AG20443 (cell line): ENCODE measurements at regions not wholly inside any gene's neighbourhood (a gene's known extent, or its start where the extent isn't known, plus 50 kb on each side); places are given as distances from the start of the nearest gene placed in this dataset.

Experiments used
- DNase-seq: peaks from one replicate; pipeline ENCODE4 v3.0.0; 2012; ENCODE audit warnings: low spot score, mixed read lengths

DNA sequence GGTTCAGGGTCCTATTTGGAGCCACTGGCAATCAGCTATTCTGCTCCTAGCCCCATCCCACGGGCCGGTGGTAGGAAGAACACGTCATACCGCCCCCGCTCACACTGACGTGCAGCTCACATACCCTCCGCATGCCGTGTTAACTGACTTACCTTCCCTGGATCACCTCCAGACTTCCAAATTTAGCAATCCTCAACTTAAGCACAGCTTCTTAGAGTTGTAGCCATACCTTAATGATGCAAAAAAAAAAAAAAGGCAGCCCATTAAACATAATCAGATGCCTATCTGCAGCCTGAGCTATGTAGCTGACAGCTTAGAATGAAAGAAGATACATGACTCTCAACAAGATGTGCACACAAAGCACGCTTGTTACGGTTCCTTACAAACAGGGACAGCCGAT lies 93.0 kb downstream of the IRX2 start:
- no peak for DNase-seq

DNA sequence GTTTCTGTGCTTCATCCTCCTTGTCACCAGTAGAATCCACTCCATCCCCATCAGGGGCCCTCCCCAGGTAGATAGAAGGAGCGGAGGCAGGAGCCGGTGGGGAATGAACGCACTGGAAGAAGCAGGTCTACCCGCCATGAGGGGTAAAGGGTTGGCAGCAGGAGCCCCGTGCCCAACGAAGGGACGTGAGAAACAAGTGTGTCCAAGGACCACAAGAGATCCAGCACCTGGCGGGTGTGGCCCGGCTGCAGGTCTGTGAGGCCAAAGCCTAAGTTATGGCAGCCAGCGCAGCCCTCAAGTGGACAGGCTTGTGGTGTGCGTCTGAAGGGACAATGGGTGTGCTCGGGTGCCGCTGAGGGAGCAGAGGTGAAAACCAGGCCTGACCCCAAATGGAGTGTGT lies 94.3 kb downstream of the IRX2 start:
- no peak for DNase-seq

DNA sequence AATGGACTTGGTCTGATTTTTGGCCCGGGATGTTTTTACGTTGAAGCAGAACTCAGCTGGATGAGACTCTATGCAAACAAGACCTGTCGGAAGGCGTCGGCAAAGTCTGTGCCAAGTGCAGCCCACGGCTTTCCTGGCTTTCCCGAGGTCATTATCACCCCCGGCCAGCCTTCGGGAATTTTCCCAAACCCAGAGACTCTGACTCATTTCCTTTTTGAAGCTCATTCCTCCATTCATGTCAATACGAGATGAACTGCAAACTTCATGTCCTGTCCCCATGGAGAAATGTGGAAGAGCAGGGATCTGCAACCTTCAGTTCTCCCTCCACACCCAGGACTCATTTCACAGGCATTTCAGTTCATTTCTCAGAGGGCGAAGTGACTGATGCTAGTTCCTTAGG lies 95.3 kb downstream of the IRX2 start:
- no peak for DNase-seq

GRCh38 chr5:2653991-2654390 lies 97.5 kb downstream of the IRX2 start:
- no peak for DNase-seq

GRCh38 chr5:2651116-2651515 lies 100.4 kb downstream of the IRX2 start:
- DNase-seq = no peak

GRCh38 chr5:2642684-2643345 lies 108.7 kb downstream of the IRX2 start:
- DNase-seq = no peak

DNA sequence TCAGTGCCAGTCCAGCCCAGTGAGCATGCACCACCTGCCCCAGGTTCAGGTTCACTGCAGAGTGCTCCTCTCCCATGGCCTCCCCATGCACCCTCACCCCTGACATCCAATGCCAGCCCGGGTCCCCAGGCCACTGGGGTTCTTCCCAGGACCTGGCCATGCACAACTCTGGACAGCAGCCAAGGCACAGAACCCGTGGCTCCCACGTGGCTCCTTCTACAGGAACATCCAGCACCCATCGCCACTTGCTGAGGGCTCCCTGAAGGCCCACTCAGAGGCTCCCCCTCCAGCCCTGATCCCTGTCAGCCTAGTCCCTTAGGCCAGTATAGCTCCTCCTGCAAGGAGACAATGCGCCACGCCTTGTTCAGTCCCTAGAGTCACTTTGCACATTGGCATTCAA lies 110.8 kb downstream of the IRX2 start:
- DNase-seq = no peak

GRCh38 chr5:2639425-2639824 lies 112.1 kb downstream of the IRX2 start:
- DNase-seq = no peak

DNA sequence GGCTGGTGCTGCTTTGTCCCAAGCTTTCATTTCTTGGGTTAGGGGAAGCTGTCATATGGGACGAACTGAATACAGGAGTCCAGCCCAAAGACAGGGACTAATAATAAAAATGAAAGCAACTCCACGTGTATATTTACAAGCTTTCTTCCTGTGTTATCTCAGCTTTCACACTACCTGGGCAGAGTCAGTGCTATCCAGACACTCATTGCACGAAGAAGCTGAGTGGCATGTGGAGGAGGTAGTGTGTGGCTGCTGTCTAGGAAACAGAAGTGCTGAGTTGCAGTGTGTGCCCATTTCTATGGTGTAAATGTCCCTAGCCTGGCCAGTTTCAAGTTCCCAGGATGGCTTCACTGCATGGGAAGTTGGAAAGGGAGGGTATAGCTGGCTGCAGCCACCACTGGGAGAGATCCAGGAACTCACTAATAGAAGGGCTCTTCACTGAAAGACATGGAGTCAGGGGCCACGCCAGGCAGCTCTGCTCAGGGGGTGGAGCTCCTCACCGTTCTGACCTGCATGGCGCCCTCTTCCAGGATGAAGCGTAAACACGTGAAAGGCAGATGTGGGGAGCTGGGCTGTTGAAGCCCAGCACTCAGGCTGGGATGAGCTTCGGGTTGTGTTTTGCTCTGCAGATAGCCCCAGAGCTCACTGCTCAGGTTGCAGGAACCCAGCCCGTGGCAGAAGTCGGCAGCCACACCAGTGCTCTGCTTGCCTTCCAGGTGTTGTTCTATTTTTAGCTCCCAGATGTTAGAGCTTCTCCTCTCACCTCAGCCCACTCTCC lies 116.9 kb downstream of the IRX2 start:
- no peak for DNase-seq

GRCh38 chr5:2633992-2634391 lies 117.5 kb downstream of the IRX2 start:
- no peak for DNase-seq

- no peak for DNase-seq
Measured at GRCh38 chr5:2631758-2632157, 119.7 kb downstream of the IRX2 start.

GRCh38 chr5:2629045-2629444 lies 122.4 kb downstream of the IRX2 start:
- DNase-seq = no peak

- no peak for DNase-seq
Measured at GRCh38 chr5:2627867-2628266, 123.6 kb downstream of the IRX2 start.

DNA sequence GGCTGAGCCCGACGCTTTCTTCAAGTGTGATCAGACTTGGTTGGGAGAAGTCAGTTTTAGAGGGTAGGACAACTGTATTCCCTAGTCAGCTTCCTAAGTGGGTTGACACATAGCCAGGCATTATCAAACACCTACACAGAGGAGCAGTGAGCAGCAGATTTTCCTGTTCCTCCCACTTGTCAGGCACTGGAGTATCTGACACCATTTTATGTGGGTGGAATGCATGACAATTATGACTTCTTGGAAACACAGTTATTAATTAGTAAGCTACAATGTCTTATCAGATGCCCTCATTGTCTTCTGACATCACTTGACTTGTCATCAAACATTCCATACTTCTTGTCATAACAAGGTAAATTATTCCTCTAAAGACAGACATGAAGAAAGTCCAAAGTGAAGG lies 124.9 kb downstream of the IRX2 start:
- DNase-seq = no peak

DNA sequence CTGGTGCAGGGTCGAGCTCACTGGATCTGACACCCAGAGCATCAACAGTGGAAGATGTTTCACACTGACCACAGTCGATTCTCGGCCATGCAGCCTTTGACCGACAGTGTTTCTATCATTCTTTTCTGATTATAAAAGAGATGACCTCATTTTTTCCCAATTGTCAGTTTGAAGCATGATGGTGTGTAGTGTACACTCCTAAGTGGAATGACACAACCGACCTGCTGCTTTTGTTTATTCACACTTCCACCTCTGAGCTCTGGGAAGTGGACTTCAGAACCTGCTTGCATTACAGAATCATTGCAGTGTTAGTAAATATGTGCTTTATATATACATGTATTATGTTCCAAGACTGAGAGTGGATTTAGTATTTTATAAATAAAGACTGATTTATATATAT lies 128.6 kb downstream of the IRX2 start:
- DNase-seq = no peak

- no peak for DNase-seq
Measured at GRCh38 chr5:2621631-2622030, 129.8 kb downstream of the IRX2 start.

DNA sequence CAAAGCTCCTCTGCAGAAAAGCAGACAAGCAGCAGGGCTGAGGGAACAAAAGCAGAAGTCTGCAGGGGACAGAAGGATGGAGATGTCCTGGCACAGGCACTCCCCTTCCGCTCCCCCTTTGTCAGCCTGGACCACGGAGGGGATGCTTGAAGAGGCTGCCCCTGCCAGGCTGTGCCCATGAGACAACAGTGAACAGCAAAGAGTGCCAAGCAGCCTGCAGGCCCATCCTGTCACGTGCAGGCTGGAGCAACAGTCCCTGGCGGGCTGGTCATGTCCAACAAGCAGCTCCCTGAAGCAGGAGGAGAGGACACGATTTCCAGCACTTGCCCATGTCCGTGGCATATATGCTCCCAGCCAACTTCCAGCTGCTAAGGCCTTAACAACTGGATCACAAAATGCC lies 132.3 kb downstream of the IRX2 start:
- no peak for DNase-seq

- DNase-seq = no peak
Measured at GRCh38 chr5:2617461-2617860, 134.0 kb downstream of the IRX2 start.

- no peak for DNase-seq
Measured at GRCh38 chr5:2615917-2616316, 135.6 kb downstream of the IRX2 start.

- no peak for DNase-seq
Measured at GRCh38 chr5:2614571-2614970, 136.9 kb downstream of the IRX2 start.

- DNase-seq = no peak
Measured at GRCh38 chr5:2611659-2612058, 139.8 kb downstream of the IRX2 start.

GRCh38 chr5:2610986-2611385 lies 140.5 kb downstream of the IRX2 start:
- DNase-seq = no peak

DNA sequence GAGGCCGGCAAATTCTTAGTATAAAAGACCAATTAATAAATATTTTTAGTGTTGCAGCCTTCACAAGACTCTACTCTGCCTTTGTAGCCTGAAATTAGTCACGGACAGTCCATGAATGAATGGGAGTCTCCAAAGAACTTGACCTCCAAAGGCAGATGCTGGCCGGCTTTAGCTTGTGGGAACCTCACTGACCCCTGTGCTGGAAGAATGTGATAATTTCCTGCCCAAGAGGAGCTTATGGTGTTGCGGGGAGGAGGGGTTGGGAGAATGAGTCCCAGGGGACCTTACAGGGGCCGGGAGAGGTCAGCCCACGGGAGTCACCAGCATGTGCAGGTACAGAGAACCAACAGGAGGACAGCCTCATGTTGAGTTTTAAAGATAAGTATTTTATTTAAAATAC lies 143.1 kb downstream of the IRX2 start:
- DNase-seq = no peak

DNA sequence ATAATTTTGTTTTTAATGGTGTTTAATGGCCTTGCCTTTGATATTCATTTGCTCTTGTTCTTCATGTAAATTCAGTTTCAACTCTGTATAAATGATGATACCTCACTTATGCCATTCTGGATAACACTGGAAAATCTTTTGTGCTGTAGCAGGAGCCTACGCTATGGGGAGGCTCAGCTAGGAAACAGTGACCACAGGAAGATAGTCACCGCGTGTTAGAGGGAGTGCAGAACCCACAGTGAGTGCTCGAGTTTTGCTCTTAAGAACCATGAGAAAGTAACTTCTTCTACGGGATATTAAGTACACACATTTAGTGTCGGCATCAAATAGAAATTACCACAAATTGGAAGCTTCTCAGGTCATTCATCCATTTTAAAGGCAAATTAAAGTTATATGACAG lies 143.9 kb downstream of the IRX2 start:
- DNase-seq = no peak
